Uterus (tissue), 3 donors: ENCODE measurements at regions not wholly inside any gene's neighbourhood (a gene's known extent, or its start where the extent isn't known, plus 50 kb on each side); places are given as distances from the start of the nearest gene placed in this dataset.

ENCODE experiments used
- DNase-seq, 2 donors: peaks; one replicate each; pipeline ENCODE4 v3.0.0-alpha.2; 2019 to 2020
- H3K27ac ChIP-seq, 2 donors: fragments of 200-600 bp; sonication (generic); 1 replicate in 1 of 2; 2 replicates in 1 of 2; pipeline ENCODE4 v1.5.1; 2016 to 2018
- H3K27me3 ChIP-seq, 2 donors: fragments of 200-600 bp; sonication (generic); one replicate each; pipeline ENCODE4 v1.5.1; 2018 to 2019; ENCODE audit warnings: control low read depth in 1 of 2
- H3K36me3 ChIP-seq, 2 donors: fragments of 200-600 bp; sonication (generic); one replicate each; pipeline ENCODE4 v1.5.1; 2019; ENCODE audit warnings: control low read depth in 1 of 2
- H3K4me1 ChIP-seq, 2 donors: fragments of 200-600 bp; sonication (generic); one replicate each; pipeline ENCODE4 v1.5.1; 2018 to 2019; ENCODE audit warnings: control low read depth in 1 of 2
- H3K4me3 ChIP-seq, 2 donors: fragments of 200-600 bp; sonication (generic); 1 replicate in 1 of 2; 2 replicates in 1 of 2; pipeline ENCODE4 v1.5.1; 2018 to 2019; ENCODE audit warnings: mild to moderate bottlenecking in 1 of 2
- H3K9me3 ChIP-seq, 2 donors: fragments of 200-600 bp; sonication (generic); one replicate each; pipeline ENCODE4 v1.5.1; 2019; ENCODE audit warnings: control low read depth in 1 of 2
- POLR2A ChIP-seq, 2 donors: fragments of 450-650 bp; IDR thresholded peaks; one replicate each; pipeline ENCODE4 v1.6.1; 2016; ENCODE audit warnings: antibody characterized with exemption in 2 of 2, mild to moderate bottlenecking in 1 of 2, moderate library complexity in 1 of 2
- intact Hi-C: fragments of 100-400 bp; cut with DNase I; formaldehyde crosslinking; loops from one replicate; pipeline ENCODE4 v1.15.1; 2023; ENCODE audit warnings: low total_unique reads
- TF ChIP-seq, protein P1 (sequence below), 4 experiments: fragments of 200-600 bp in 2 of 4; fragments of 450-650 bp in 2 of 4; sonication (generic) in 2 of 4; IDR thresholded peaks; one replicate each; pipeline ENCODE4 v1.5.1; 2016 to 2019; ENCODE audit warnings: antibody characterized with exemption in 4 of 4, mild to moderate bottlenecking in 2 of 4, moderate library complexity in 1 of 4
- donor health status: DM: yes; HTN: yes; CAD: no.

GRCh38 chr3:157606852-157607197 lies 103.6 kb upstream of the VEPH1 start:
- TF ChIP-seq POLR2A (IDR thresholded peaks at IDR 0.05): no peak
- TF ChIP-seq, protein P1, sequence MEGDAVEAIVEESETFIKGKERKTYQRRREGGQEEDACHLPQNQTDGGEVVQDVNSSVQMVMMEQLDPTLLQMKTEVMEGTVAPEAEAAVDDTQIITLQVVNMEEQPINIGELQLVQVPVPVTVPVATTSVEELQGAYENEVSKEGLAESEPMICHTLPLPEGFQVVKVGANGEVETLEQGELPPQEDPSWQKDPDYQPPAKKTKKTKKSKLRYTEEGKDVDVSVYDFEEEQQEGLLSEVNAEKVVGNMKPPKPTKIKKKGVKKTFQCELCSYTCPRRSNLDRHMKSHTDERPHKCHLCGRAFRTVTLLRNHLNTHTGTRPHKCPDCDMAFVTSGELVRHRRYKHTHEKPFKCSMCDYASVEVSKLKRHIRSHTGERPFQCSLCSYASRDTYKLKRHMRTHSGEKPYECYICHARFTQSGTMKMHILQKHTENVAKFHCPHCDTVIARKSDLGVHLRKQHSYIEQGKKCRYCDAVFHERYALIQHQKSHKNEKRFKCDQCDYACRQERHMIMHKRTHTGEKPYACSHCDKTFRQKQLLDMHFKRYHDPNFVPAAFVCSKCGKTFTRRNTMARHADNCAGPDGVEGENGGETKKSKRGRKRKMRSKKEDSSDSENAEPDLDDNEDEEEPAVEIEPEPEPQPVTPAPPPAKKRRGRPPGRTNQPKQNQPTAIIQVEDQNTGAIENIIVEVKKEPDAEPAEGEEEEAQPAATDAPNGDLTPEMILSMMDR (IDR thresholded peaks at IDR 0.05): no peak
- intact Hi-C loops: no loop called here
- DNase-seq: no peak

GRCh38 chr3:157606011-157606851 lies 103.0 kb upstream of the VEPH1 start:
- Histone ChIP-seq H3K4me1 (no peaks in the 10 kb centered on the region), H3K4me3 (no peak overlapping the region), H3K9me3 (no peaks in the 10 kb centered on the region), H3K36me3 (no peaks in the 10 kb centered on the region), H3K27ac (no peak overlapping the region), H3K27me3 (no peaks in the 10 kb centered on the region)
- TF ChIP-seq POLR2A (IDR thresholded peaks at IDR 0.05): no peak
- TF ChIP-seq, protein P1 (IDR thresholded peaks at IDR 0.05): peak; percentile 26 to 56 (median 44)
- intact Hi-C loops: no loop called here
- DNase-seq: peak; percentile 20 to 51

More at GRCh38 chr3:157606852-157607197, 103.6 kb upstream of the VEPH1 start:
- no peaks in the 10 kb centered on the region for H3K27me3 ChIP-seq
- H3K36me3 ChIP-seq: no peaks in the 10 kb centered on the region
- H3K27ac ChIP-seq: no peak overlapping the region
- no peaks in the 10 kb centered on the region for H3K4me1 ChIP-seq
- H3K9me3 ChIP-seq: no peaks in the 10 kb centered on the region
- H3K4me3 ChIP-seq: no peak overlapping the region

GRCh38 chr3:157605356-157605755 lies 102.1 kb upstream of the VEPH1 start:
- Histone ChIP-seq H3K9me3 (no peaks in the 10 kb centered on the region), H3K27ac (no peak overlapping the region), H3K4me3 (no peak overlapping the region), H3K4me1 (no peaks in the 10 kb centered on the region), H3K36me3 (no peaks in the 10 kb centered on the region), H3K27me3 (no peaks in the 10 kb centered on the region)
- intact Hi-C loops: no loop called here
- no peak for DNase-seq
- TF ChIP-seq, protein P1 (IDR thresholded peaks at IDR 0.05): no peak
- TF ChIP-seq POLR2A (IDR thresholded peaks at IDR 0.05): no peak

DNA sequence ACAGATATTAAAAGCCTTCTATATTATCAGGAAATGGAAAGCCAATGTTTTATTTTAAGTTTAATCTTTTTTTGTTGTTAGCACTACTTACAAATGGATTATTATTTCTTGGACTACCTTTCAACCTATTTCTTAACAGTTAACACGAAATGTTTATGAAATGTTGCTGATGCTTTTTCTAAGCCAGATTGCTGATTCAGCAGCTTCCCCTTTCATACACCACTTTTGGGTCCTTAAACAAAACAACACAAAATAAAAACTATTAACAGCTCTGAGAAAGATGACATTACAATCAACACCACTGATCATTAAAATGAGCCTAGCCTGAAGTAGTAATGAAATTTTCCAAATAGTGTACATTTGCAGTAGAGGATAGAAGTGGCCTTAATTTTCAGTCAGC lies 99.2 kb upstream of the VEPH1 start:
- Histone ChIP-seq H3K36me3 (no peaks in the 10 kb centered on the region), H3K27ac (no peak overlapping the region), H3K4me3 (no peak overlapping the region), H3K4me1 (no peaks in the 10 kb centered on the region), H3K27me3 (no peaks in the 10 kb centered on the region), H3K9me3 (no peaks in the 10 kb centered on the region)
- TF ChIP-seq, protein P1 (IDR thresholded peaks at IDR 0.05): no peak
- no peak for TF ChIP-seq POLR2A (IDR thresholded peaks at IDR 0.05)
- intact Hi-C loops: no loop called here
- no peak for DNase-seq

GRCh38 chr3:157595259-157595658 lies 92.0 kb upstream of the VEPH1 start:
- Histone ChIP-seq H3K9me3 (no peaks in the 10 kb centered on the region), H3K4me1 (no peaks in the 10 kb centered on the region), H3K4me3 (no peak overlapping the region), H3K27ac (no peak overlapping the region), H3K27me3 (no peaks in the 10 kb centered on the region), H3K36me3 (no peaks in the 10 kb centered on the region)
- TF ChIP-seq, protein P1 (IDR thresholded peaks at IDR 0.05): no peak
- TF ChIP-seq POLR2A (IDR thresholded peaks at IDR 0.05): no peak
- no peak for DNase-seq
- intact Hi-C loops: no loop called here
